ENCODE measurements at regions not wholly inside any gene's neighbourhood (a gene's known extent, or its start where the extent isn't known, plus 50 kb on each side); places are given as distances from the start of the nearest gene placed in this dataset.
"Not testable (repeated sequence)": the region's sequence is repeated elsewhere in the genome, so short reads cannot be mapped to it uniquely, and the experiment has no call there.

GRCh38 chr12:4822572-4822971 is 87.1 kb upstream of the KCNA1 start:
- DNase-seq (ENCODE audit: low spot score): no peak

- no peak for DNase-seq (ENCODE audit: low spot score)
Measured at GRCh38 chr12:4824380-4824779, 85.3 kb upstream of the KCNA1 start.

DNA sequence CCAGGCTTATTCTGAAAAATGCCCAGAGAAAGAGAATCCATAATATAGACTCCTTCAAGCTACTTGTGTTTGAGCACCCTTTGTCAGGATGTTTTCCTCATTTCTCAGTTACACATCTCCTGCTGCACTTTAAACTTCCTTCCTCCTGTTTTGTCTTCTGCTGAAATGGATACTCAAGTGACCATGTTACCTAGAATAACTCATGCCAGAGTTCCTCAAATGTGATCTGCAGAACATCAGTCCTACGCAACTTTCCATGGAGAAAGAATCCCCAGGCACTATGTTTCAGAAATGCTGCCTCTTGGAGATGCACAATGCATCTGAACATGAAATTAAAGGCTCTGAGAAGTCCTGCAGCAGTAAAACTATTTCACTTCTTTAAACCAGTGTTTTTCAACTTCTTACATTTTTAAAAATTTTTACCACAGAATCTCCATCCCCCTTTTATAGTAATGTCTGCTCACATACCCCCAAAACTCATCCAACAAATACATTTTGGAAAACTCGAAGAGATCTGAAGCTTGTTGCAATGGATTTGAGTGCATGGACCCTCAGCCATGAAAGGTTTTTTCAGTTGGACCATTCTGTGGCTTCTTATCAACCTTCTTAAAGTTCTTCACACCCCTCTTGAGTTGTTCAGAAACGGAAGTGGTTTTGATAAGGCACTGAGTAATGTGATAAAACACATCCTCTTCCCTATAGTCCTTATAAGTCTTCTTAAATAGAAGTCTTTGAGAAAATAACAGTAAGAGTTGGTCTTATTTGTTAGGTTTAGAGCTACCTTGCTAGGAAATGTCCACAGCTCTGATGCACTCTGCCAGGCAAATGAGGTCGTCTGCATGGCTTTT is 84.5 kb upstream of the KCNA1 start:
- no peak for DNase-seq (ENCODE audit: low spot score)

- DNase-seq (ENCODE audit: low spot score): no peak
Measured at GRCh38 chr12:4826909-4827308, 82.8 kb upstream of the KCNA1 start.

GRCh38 chr12:4828176-4828575 is 81.5 kb upstream of the KCNA1 start:
- DNase-seq (ENCODE audit: low spot score): no peak

GRCh38 chr12:4829161-4829792 is 80.4 kb upstream of the KCNA1 start:
- DNase-seq (ENCODE audit: low spot score): no peak

GRCh38 chr12:4829793-4830162 is 79.9 kb upstream of the KCNA1 start:
- DNase-seq (ENCODE audit: low spot score): no peak

DNA sequence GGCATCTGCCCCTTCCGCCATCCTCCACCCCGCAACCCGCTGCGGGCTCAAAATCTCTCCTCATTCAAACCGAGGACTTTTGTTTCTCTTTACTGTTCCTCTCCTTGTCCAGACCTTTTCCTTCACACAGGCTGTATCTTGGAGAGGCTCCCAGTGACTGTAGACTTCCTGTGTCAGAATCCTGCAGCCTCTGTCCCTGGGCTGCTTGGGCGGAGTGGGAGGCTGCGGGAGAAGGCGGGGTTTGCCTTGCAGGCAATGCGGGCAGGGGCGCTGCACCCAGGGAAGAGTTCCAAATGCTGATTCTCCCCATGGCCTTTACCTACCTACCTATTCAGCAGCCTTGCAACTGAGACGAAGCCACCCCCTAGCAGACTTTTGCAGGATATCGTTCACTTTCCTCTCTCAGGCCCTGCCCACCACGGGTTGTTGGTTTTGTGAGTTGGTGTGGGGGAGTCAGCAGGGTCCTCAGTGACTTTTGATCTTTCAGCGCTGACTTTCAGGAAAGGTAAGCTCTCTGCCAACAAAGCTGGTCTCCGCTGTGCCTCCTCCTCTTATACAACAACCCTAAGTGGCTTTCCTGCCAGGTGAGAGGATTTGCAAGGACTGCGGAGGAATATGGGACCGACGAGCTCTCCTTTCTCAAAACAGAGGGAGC is 79.0 kb upstream of the KCNA1 start:
- no peak for DNase-seq (ENCODE audit: low spot score)

GRCh38 chr12:4833053-4833452 is 76.7 kb upstream of the KCNA1 start:
- no peak for DNase-seq (ENCODE audit: low spot score)

GRCh38 chr12:4833524-4833923 is 76.2 kb upstream of the KCNA1 start:
- DNase-seq (ENCODE audit: low spot score): no peak

- DNase-seq (ENCODE audit: low spot score): not testable (repeated sequence)
Measured at GRCh38 chr12:4842401-4842800, 67.3 kb upstream of the KCNA1 start.

- DNase-seq (ENCODE audit: low spot score): no peak
Measured at GRCh38 chr12:4843907-4844306, 65.8 kb upstream of the KCNA1 start.

DNA sequence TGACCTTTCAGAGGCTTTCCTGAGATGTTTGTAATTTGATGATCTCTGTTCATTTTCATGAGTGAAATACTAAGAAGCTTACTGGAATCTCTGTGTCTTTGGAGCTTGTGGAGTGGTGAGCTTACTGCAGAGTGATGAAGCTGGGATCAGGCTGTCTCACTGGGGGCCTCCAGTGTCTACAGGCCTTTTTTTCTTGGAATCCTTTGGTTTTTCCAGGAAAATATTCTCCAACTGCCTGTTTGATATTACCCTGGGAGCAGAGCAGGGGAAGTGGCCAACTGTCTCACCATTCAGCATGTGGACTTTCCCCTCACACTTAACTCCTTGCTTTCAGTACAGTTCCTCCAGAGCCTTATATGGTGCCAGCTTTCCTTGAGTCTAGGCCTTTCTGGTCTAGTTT is 62.0 kb upstream of the KCNA1 start:
- no peak for DNase-seq (ENCODE audit: low spot score)

GRCh38 chr12:4849115-4849541 is 60.6 kb upstream of the KCNA1 start:
- peak; percentile 61 for DNase-seq (ENCODE audit: low spot score)

GRCh38 chr12:4849795-4850345 is 59.8 kb upstream of the KCNA1 start:
- DNase-seq (ENCODE audit: low spot score): no peak

DNA sequence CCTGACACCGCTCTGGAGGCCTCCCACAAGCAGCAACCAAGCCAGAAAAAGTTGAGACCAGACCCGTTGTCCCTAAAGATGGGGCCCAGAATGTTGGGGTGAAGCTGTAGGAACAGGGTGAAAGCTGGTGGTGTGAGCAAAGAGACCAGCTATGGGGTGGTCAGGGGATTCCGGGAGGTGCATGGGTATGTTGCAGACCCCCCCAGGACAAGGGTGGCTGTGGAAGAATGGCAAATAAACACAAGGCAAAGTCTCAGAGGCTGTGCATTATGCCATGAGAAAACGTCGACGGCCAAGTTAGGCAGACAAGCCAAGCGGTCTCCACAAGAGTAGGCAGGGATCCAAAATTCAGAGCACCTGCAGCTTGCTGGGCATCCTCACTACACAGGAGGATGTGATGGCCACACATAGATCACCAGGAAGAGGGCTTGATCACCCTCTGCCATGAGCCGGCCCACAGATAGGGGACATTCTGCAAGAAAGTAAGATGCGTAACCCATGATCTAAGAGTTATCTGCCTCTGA is 58.8 kb upstream of the KCNA1 start:
- no peak for DNase-seq (ENCODE audit: low spot score)

GRCh38 chr12:4852308-4852707 is 57.4 kb upstream of the KCNA1 start:
- no peak for DNase-seq (ENCODE audit: low spot score)

DNA sequence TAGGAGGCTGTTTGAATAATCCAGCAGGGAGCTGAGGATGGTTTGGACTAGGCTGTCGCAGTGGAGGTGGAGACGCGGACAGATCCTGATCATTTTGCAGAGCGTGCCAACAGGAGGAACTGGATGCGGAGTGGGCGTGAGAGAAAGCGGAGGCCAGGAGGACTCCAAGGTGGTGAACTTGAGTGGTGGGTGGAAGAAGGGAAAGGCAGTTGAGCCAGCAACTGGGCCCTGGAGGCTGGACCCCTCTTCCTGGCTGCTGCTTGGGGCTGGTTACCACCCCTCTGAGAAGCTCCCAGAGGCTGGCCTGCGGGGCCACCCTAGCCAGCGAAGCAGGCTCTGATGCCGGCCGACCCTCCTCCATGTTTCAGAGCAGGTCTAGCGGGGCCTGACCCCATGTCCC is 56.8 kb upstream of the KCNA1 start:
- DNase-seq (ENCODE audit: low spot score): no peak

GRCh38 chr12:4855121-4855924 is 54.4 kb upstream of the KCNA1 start:
- DNase-seq (ENCODE audit: low spot score): peak; percentile 80

- DNase-seq (ENCODE audit: low spot score): no peak
Measured at GRCh38 chr12:4856596-4856995, 53.1 kb upstream of the KCNA1 start.

DNA sequence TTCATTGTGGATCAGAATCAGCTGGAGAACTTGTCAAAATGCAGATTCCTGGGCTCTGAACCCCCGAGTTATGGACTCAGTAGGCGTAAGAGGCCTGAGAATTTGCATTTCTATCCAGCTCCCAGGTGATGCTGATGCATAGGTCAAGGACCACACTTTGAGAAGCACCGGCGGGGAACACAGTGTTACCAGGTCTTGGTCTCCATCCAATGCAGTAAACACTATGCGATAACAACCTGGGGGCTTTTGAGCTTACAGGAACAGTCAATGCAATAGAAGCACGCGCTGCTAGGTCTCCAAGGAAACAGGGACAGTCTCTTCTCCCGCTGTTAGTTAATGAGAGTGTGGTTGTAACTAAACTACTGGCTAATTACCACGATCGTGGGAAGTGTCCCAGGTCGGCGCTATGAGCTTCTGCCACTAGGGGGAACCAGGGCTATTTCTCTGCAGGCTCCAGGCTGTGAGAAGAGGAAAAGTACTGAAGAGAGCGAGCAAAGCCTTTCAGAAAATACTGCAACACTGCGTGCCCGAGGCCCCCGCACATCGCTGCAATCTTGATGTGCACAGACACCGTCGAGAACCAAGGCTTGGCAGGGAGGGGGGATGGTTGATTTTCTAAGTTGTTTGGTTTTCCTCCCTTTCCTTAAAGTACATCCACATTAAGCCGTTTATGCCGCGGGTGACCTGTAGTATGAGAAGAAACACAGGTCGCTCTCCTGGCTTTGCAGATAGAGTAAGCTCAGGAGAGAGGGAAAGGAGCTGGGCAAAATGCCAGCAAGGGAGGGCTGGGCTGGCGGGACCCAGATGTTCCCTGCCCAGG is 52.0 kb upstream of the KCNA1 start:
- peak; percentile 81 for DNase-seq (ENCODE audit: low spot score)

Data from iPS-NIHi11 (cell line).